ENCODE measurements at regions not wholly inside any gene's neighbourhood (a gene's known extent, or its start where the extent isn't known, plus 50 kb on each side); places are given as distances from the start of the nearest gene placed in this dataset.

DNA sequence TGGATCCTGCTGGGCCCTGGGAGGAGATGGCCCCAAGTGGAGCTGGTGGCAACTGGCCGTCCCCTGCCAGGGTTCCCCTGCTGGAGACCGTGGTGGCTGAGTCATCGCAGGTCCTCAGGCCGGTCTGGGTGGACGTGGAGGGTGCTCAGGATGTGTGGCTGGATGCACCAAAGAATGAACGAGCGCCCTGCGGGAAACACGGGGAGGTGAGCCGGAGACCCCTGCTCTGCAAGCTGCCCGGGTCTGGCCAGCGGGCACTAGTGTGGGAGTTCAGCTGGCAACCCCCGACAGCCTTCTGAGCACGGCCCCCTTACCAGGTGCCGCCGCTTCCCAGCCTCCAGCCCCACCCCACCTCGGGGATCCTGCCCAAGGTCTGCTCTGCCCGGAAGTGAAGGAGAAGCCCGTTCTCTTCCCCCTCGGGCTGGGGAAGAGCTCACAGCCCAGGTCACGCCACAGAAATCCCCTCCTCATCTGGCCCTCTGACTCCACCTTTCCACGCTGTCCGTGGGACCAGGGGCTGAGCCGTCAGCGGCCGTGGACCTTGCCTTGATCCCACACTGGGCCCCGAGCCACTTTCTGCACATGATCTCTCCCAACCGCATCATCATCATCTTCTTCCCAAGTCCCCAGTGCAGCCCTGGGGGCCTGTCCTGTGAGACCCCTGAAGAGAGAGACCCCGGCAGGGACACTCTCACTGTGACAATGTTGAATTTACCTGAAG lies 165.5 kb downstream of the KIF26A start:
- TF ChIP-seq, protein P1, sequence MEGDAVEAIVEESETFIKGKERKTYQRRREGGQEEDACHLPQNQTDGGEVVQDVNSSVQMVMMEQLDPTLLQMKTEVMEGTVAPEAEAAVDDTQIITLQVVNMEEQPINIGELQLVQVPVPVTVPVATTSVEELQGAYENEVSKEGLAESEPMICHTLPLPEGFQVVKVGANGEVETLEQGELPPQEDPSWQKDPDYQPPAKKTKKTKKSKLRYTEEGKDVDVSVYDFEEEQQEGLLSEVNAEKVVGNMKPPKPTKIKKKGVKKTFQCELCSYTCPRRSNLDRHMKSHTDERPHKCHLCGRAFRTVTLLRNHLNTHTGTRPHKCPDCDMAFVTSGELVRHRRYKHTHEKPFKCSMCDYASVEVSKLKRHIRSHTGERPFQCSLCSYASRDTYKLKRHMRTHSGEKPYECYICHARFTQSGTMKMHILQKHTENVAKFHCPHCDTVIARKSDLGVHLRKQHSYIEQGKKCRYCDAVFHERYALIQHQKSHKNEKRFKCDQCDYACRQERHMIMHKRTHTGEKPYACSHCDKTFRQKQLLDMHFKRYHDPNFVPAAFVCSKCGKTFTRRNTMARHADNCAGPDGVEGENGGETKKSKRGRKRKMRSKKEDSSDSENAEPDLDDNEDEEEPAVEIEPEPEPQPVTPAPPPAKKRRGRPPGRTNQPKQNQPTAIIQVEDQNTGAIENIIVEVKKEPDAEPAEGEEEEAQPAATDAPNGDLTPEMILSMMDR (IDR thresholded peaks at IDR 0.05) = no peak
- no peak for TF ChIP-seq POLR2A (IDR thresholded peaks at IDR 0.05)

All from breast epithelium (tissue), 3 donors.